GM18868 (cell line): ENCODE measurements at regions not wholly inside any gene's neighbourhood (a gene's known extent, or its start where the extent isn't known, plus 50 kb on each side); places are given as distances from the start of the nearest gene placed in this dataset.
A peak's percentile ranks its signal among the peaks of the same experiment; 100 is the strongest.

Experiments
- ATAC-seq: cut with Tn5 transposase; IDR thresholded peaks from one replicate; pipeline ENCODE4 v1.9.1; 2021; ENCODE audit warnings: mild to moderate bottlenecking, moderate library complexity; ENCODE audit not compliant: unreplicated experiment

DNA sequence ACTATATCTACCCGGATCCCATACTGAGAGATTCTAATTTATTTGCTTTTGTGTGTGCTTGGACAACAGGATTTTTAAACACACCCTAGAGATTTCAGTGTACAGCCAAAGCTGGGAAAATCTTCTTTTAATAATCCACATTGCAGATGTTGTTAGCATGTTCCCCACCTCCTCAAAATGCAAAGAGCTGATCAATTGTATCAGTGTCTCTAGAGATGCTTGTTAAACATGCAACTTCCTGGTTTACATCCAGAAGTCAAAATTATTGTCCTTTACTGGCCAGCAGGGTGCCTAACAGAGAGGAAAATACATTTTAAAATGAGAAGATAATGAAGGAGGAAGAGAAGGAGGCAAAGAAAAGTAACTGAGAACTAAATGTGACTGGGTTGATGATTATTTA is 793.3 kb downstream of the SEMA5A start:
- no peak for ATAC-seq

DNA sequence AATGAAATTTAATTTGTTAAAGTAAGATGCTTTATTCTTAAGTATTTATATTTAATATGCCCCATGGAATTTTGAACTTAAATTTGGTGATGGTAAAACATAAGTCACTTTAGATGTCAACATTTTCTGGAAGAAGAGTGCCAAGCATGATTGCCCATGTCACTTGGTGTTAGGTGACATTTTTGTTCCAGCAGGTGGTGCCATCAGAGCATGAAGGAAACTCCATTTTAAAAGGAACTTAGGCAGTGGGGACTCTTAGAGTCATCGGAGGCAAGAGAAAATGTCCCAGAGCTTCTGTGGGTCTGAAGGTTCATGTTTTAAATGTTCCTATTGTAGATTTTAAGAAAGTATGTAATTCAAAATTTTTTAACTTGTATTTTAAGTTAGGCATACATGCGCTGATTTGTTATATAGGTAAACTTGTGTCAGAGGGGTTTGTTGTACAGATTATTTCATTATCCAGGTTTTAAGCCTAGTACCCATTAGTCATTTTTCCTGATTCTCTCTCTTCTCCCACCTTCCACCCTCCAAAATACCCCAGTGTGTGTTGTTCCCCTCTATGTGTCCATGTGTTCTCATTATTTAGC is 789.3 kb downstream of the SEMA5A start:
- ATAC-seq, result no peak

DNA sequence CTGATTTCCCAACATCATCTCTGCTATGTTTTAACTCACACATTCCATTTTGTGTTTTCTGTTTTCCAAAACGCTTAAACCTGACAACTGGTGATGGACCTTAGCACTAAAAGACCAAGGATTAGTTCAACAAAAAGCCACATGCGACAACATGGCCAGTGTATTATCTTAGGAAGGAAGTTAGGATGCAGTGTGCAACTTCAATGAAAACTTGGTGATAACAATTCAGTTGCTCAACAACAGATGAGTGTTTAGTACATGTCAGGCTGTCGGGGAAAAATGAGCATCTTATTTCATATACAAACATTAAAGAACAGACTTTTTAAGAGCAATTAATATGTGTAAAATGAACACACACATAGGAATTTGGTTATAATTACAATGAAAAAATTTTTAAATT is 780.0 kb downstream of the SEMA5A start:
- no peak for ATAC-seq

DNA sequence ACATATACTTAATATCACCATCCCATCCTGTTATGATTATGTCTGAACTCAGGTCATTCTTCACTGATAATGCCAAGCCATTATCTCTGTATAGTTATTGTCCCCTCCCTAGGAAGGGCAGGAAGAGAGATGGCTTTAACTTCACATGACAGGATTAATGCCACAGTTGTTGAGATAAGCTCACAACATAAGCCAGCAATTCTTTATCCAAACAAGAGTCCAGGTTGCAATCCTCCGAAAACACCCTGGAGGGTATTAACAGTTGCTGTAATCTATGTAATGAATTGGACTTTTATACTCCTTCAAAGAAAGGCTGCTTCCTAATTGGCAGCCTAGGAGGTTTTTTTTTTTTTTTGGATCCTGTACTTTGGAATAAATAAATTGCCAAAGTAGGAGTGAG is 779.4 kb downstream of the SEMA5A start:
- ATAC-seq, result no peak

DNA sequence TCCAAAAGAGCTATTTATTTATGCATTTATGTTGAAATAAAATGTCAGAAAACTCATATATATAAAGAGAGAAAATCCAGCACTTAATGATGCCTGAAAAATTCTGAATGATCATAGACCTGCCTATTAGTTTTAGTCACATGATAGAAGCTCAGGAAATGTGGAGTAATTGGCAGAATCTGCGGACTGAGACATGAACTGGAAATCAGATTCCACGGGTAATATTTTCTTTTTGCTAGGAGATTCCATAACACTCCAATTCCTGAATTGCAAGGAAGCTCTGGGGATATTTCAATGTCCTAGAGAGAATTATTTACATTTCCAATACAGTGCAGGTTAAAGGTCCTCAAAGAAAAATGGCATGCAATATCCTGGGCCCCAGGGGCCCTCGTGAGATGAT is 778.8 kb downstream of the SEMA5A start:
- no peak for ATAC-seq

DNA sequence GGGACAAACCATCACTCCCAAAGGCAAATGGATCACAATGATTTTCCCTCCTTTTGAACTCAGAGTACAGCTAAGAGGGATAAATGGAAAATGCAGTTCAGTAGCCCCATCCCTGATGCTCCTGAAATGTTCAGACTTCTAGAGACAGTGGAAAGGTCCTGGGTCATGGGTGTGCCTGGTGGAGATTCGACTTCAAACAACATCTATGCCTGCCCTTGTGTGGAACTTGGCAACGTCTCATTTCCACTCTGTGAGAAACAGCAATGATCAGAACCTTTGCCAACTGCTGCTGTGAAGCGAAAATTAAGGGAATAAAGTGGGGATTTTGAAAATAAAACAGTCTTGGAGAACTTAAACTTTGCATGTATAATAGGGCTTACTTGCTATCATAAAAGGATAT is 778.1 kb downstream of the SEMA5A start:
- no peak for ATAC-seq

DNA sequence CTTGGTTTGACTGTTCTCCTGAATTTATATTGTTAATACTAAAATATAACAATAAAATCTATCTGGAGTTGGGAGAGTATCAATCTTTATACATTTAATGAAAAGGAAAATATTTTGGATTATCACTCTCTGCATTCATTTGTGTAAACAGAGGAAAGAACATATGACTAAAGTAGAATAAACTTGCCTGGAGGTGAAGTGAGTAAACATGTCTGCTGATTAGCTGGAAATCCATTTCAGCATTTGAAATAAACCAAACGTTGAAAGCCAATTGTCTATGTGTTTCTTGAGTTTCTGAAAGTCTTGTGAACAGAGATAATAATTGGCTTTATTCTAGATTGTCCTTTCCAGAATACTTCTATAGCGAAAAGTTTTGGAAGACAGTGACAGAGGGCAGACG is 776.2 kb downstream of the SEMA5A start:
- ATAC-seq, result no peak

DNA sequence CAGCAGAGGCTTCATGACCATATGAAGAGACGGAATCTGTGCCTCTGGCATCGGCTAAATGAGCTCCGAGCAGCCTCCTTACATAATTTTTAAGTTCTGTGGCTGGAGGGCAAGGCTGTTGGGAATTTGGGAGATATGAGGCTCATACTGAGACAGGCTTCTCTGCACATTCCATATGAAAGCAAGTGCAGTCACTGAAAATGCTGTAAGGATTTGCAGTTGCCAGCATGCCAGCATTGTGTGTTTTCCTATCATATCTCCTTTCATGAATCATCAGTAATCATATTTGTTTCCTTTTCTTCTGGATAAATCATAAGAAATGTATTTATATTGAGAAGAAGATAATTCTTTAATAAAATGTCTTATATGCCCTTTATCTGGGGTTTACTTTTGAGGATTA is 775.4 kb downstream of the SEMA5A start:
- no peak for ATAC-seq

DNA sequence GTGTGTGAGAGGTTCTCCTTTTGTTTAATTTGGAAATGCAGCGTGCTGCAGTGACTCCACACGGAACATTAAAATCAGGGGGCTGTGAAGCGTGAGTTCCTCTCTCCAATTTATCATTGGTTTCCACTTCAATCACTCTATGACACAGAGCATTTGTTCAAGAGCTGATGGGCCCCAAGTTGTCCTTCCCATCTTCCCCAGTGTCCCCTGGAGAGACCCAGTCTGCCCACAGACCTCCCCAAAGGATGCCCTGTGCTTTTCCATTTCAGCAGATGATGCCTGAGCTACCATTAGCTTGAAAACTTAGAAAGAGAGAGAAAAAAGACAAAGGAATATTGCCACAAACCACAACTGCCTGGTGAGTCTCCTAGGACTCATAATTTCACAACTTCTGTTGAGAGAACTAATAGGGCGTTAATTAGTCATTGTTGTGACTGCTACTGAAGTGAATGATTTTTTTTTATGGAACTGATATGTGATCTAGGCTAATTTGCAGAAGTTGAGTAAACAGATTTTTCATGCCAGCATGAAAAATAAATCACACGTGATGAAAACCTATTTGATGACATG is 772.7 kb downstream of the SEMA5A start:
- no peak for ATAC-seq

DNA sequence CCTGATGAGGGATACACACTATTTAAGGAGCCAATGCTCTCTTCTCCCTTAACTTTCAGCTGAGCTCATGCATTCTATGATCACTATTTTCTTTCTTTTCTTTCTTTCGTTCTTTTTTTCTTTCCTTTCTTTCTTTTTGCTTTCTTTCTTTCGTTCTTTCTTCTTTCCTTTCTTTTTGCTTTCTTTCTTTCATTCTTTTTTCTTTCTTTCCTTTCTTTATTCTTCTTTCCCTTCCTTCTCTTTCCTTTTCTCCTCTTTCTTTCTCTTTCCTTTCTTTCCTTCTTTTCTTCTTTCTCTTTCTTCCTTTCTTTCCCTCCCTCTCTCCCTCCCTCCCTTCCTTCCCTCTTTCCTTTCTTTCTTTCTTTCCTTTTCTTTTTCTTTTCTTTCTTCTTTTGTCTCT is 761.2 kb downstream of the SEMA5A start:
- ATAC-seq, result no peak

DNA sequence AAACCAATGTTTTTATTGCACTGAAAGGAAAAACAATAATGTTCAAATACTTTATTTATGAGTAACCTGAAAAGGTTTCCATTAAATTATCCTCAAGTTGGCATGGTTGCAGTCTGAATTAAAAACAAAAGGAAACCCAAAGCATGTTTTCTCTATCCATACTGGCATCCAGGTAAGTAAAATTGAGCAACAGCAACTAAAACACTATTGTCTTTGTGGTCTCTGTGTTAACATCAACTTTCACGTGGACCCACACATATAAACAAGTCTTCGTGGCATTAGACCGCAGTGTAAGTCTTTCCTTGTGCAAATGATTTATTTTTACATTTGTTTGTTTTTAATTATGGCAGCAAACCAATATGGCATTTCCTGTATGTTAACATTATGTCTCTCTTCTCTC is 757.6 kb downstream of the SEMA5A start:
- ATAC-seq, result no peak

DNA sequence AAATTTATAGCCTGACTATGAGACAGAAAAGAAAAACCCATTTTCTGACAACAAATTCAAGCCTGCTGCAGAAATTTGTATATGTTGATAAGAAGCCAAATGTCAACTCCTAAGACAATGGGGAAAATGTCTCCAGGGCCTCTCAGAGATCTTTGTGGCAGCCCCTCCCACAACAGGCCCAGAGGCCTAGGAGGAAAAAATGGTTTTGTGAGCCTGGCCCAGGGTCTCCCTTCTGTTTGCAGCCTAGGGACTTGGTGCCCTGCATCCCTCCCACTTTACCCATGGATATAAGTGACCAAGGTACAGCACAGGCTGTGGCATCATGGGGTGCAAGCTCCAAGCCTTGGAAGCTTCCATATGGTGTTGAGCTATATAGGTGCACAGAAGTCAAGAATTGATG is 740.2 kb downstream of the SEMA5A start:
- ATAC-seq, result no peak

DNA sequence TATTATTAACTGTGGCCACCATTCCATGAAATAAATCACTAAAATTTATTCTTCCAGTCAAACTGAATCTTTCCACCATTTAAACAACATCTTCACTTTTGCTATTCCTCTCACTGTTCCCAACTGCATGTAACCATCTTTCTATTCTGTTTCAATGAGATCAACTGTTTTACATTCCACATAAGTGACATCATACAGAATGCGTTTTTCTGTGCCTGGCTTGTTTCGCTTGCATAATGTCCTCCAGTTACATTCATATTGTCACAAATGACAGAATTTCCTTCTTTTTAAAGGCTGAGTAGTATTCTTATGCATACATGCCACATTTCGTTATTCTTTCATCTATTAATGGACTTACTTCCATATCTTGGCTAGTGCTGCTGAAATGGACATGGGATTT is 738.2 kb downstream of the SEMA5A start:
- no peak for ATAC-seq

DNA sequence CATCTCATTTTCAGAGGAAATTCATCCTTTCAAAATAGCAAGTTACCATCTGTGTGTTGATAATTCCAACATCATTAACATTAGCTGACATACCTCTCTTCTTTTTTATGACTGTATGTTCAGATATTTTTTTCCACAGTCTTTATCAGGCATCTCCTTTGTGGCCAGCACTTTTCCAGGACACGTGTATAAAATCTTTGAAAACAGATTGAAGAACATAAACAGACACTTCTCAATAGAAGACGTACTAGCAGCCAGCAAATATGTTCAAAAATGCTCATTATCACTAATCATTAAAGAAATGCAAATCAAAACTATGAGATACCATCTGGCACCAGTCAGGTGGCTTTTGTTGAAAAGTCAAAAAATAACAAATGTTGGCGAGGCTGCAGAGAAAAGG is 734.3 kb downstream of the SEMA5A start:
- no peak for ATAC-seq

DNA sequence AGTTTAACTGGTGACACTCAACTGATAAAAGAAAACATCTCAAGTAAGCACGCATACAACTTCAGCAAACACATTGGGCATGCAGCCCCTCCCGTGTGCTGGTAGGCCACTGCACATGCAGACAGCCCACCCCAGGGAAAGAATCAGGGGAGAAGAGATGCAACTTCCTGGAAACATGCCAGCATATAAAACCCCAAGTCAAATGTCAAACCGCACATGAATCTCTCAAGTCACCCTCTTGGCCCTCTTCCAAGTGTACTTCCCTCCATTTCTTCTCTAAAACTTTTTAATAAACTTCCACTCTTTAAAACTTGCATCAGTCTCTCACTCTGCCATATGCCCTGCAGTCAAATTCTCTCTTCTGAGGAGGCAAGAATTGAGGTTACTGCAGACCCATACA is 732.7 kb downstream of the SEMA5A start:
- no peak for ATAC-seq

DNA sequence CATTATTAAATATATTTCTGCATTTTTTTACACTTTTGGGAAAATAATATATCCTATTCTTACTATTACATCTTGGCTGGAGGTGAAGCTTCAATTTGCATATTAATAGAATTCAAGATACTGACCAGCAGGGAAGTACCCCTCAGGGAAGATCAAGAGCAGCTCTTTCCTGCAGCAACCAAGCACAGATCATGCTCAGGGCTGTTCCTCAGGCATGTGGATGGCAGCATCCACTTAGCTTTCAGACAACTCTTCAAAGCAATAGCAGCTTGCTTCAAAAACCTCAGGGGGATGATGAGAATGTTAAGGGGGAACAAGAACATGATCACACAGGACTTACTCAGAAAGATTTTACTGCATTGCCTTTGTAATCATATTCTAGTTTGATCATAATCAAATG is 731.8 kb downstream of the SEMA5A start:
- no peak for ATAC-seq

DNA sequence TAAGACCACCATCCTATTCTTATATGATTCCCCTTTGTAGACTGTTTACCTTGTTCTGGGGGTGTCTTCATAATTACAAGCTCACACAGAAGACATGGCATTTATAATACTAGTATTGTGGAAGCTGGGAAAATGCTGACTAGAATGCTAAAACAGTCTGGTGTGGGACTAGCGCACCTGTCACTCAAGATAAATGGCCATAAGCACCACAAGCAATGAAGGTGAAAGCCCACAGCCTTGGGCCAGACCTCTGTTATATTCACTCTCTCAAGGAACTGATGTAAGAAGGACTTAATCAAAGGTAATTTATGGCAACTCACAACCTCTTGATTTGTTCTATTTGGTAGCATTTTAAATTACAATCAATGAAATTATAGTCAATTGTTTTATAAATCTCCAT is 721.5 kb downstream of the SEMA5A start:
- ATAC-seq, result no peak

DNA sequence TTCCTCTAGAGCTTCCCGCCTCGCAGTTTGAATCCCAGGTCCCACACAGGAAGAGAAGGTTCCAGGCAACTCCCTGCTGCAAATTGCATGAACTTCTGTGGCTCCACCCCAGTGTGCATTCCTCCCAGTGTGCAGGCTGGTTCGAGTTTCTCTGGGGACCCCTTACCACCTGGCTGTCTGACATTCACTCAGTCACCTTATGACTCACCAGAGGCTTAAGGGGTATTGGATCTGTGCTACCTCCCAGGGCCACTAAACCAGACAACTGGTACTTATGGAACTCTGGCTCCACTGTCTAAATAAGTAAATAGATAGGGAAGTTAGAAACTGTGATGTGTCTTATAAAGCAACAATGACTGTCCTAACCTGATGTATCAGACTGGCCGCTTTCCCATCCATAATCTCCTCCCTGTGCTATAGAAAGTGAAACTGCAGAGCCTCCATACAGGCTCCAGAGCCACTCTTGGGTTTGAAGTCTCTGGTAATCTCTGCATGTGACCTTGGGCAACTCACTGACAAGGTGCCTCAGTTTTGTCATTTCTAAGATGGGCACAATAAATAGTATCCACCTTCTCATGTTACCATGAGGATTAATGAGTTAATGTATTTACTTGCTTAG is 720.6 kb downstream of the SEMA5A start:
- ATAC-seq, result peak; percentile 65

DNA sequence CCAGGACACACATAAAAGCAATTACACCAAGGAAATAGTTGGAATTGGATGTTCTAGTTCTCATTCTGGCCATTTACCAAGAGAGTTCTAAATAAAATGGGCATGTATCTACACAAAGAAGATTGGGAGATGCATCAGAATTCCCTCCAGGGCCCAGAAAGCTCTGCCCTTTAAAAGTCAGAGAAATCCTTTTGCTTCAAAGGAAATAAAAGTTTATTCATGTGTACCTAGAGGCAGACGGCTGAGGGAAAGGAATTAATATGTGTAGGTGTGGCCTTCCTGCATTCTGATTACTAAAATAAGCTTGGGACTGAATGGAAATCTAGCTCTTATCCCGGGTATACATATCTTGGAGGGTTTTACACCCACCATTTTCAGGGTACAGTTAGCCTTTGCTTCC is 719.4 kb downstream of the SEMA5A start:
- ATAC-seq, result no peak

DNA sequence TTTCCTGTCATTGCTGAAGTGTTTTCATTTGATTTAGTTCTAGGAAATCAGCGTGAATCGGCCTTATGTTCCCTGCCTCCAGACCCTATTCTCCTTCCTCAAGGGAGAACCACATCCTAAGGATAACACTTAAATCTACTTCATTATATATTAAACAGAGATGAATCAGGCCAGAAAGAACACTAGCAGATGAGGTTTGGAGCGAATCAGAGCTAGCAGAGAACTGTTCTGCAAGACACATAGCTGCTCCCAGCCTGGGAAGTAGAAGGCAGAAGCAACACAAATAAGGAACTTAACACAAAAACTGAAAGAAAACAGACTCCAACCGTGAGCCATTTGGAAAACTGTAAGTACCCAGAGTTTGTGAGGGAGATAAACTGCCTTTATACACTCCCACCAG is 718.2 kb downstream of the SEMA5A start:
- no peak for ATAC-seq

DNA sequence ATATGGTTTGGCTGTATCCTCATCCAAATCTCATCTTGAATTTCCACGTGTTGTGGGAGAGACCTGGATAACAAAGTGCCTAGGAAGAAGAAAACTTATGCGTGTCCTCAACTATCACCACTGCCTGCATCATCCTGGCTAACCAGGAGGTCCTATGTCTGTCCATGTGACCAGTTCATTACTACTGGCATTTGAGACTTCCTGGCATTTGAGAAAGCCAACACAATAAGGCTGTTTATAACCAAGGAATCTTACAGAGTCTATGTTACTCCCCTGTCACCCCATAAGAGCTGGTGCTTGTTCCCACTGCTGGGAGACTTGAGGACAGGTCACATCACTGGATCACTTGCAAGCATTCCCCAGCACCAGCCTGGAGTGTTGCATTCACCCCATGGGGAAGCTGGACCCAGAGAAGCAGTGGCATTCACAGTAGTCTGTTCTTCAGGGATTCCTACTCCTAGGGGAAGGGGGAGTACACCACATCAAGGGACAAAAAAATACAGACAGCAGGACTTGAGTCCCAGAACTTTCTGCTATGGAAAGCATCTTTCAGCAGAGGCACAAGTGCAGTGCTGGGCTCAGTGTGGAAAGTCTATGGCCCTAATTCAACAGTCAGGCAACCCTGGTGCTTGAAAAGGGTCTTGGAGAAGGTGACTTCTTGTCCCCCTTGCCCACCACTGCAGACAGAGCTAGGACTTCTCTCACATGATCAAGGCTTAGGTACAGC is 717.1 kb downstream of the SEMA5A start:
- no peak for ATAC-seq

DNA sequence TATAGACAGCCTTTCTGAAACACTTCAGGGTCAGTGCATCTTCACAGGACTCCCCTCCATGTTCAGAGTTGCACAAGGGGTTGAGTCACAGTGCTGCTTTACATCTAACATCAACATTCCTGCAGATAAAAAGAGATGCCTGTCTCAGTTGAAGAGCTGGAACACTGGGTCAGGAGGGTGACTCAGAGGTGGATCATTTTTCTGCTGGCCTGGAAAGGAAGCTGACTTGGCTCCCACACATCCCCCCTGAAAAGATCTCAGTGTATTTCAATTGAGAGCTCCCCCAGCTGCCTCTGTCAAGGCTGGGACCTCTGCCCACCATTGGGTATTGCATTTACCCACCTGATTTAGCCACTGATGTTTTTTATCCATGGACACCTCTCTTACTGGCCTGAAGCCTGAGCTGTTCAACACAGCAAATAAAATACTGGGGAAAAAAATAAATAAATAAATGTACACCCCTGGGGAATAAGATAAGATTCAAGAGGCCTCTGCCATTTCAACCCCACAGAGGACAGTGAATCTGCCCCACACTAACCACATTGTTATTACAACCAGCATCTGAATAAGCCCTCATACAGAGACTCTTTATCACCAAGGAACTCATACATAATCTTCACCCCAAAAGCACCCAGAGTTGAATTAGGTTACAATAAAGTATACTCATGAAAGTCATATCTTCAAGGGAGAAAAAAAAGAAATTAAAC is 716.4 kb downstream of the SEMA5A start:
- no peak for ATAC-seq
